ENCODE measurements at regions not wholly inside any gene's neighbourhood (a gene's known extent, or its start where the extent isn't known, plus 50 kb on each side); places are given as distances from the start of the nearest gene placed in this dataset.

DNA sequence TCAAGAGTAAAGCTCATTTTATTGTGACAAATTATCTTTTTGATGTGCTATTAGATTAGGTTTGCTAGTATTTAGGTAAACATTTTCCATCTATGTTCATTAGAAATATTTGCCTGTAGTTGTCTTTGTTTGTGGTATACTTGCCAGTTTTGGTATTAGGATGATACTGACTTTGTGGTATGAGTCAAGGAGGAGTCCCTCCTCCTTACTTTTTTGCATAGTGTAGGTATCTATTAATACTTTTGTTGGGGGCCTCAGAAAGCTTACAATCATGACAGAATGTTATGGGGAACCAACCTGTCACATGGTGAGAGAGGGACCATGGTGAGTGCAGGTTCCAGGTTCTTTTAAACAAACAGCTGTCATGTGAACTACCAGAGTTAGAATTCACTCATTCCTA is 102.1 kb downstream of the ZWINT start:
- in situ Hi-C loops (cut with MboI; ENCODE audit: low sequenced_read_pairs, unreplicated experiment) = no loop called here
- no peak for DNase-seq (ENCODE audit: low spot score)
- TF ChIP-seq, protein P1, sequence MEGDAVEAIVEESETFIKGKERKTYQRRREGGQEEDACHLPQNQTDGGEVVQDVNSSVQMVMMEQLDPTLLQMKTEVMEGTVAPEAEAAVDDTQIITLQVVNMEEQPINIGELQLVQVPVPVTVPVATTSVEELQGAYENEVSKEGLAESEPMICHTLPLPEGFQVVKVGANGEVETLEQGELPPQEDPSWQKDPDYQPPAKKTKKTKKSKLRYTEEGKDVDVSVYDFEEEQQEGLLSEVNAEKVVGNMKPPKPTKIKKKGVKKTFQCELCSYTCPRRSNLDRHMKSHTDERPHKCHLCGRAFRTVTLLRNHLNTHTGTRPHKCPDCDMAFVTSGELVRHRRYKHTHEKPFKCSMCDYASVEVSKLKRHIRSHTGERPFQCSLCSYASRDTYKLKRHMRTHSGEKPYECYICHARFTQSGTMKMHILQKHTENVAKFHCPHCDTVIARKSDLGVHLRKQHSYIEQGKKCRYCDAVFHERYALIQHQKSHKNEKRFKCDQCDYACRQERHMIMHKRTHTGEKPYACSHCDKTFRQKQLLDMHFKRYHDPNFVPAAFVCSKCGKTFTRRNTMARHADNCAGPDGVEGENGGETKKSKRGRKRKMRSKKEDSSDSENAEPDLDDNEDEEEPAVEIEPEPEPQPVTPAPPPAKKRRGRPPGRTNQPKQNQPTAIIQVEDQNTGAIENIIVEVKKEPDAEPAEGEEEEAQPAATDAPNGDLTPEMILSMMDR (IDR thresholded peaks at IDR 0.05; ENCODE audit: borderline replicate concordance, control extremely low read depth, extremely low read depth, insufficient read depth, missing control alignments) = no peak

DNA sequence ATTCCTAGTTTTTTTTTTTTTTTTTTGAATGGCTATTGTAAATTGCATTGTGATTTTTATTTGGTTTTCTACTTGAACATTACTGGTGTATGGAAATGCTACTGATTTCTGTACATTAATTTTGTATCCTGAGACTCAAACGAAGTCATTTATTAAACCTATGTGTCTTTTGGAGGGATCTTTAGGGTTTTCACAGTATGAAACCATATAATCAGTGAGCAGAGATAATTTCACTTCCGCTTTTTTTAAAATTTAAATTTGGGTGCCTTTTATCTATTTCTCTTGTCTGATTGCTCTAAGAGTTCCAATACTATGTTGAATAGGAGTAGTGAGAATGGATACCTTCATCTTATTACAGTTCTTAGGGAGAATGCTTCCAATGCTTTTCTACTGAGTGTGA is 102.7 kb downstream of the ZWINT start:
- in situ Hi-C loops (cut with MboI; ENCODE audit: low sequenced_read_pairs, unreplicated experiment) = no loop called here
- TF ChIP-seq, protein P1 (IDR thresholded peaks at IDR 0.05; ENCODE audit: borderline replicate concordance, control extremely low read depth, extremely low read depth, insufficient read depth, missing control alignments) = no peak
- no peak for DNase-seq (ENCODE audit: low spot score)

DNA sequence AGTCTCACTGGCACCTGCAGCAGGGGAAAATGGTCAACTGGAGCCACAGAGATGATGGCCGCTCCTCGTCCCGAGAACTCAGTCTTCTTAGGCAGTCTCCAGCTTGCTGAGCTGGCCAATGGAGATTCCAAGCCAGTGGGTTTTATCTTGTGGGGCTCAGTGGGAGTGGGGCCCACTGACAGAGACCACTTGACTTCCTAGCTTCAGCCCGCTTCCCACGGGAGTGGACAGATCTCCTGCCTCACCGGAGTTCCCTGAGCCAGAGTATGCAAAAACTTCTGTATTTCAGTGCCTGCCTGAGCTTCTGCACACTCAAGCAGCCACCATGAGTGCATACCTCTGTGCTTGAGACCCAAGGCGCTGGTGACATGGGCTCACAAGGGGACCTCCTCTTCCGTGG is 105.8 kb downstream of the ZWINT start:
- in situ Hi-C loops (cut with MboI; ENCODE audit: low sequenced_read_pairs, unreplicated experiment) = no loop called here
- TF ChIP-seq, protein P1 (IDR thresholded peaks at IDR 0.05; ENCODE audit: borderline replicate concordance, control extremely low read depth, extremely low read depth, insufficient read depth, missing control alignments) = no peak
- DNase-seq (ENCODE audit: low spot score) = no peak

DNA sequence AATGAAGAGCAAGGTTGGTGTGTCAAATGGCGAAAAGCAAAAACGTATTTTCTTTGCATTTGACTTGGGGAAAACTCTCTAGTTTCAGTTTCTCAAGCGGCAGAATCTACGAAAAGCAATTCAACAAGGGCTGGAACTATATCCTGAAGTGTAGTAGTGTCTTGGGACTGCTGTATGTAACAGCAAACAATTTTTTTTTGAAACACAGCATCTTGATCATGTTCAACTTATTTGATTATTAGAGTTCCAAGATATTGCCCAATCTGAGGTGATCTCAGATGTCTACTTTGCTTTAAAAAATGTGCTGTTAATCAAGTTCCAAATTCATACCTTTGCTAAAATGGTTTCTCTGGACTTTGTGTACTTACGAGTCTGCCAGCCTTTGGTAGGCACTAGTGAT is 120.6 kb downstream of the ZWINT start:
- DNase-seq (ENCODE audit: low spot score) = no peak
- in situ Hi-C loops (cut with MboI; ENCODE audit: low sequenced_read_pairs, unreplicated experiment) = no loop called here
- TF ChIP-seq, protein P1 (IDR thresholded peaks at IDR 0.05; ENCODE audit: borderline replicate concordance, control extremely low read depth, extremely low read depth, insufficient read depth, missing control alignments) = no peak

DNA sequence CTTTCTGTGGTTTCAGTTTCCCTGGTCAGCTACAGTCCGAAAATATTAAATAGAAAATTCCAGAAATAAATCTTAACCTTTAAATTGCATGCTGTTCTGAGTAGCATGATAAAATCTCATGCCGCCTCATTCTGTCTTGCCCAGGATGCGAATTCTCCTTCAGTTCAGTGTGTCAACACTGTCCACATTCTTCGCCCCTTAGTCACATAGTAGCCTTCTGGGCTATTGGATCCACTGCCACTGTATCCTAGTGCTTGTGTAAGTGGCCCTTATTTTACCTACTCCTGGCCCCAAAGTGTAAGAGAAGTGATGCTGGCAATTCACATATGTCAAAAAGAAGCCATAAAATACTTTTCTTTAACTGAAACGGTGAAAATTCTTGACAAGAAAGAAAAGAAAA is 129.6 kb downstream of the ZWINT start:
- in situ Hi-C loops (cut with MboI; ENCODE audit: low sequenced_read_pairs, unreplicated experiment) = no loop called here
- TF ChIP-seq, protein P1 (IDR thresholded peaks at IDR 0.05; ENCODE audit: borderline replicate concordance, control extremely low read depth, extremely low read depth, insufficient read depth, missing control alignments) = no peak
- no peak for DNase-seq (ENCODE audit: low spot score)

DNA sequence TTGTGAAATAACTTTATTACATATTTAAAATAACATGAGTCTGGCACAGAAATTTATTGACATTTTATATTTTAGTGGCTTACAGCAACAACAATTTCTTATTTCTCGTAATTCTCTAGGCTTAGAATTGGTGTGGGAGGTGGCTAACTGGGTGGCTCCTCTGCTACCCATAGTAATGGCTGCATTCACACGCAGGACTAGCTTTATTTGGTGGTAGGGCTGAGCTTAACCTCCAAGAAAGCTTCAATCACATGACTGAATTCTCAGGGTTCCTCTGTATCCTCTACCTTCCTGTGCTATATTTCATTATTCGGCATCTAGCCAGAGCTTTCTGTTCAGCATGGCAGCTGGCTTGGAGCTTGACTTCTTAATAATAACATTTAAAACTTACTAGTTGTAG is 138.8 kb downstream of the ZWINT start:
- in situ Hi-C loops (cut with MboI; ENCODE audit: low sequenced_read_pairs, unreplicated experiment) = no loop called here
- TF ChIP-seq, protein P1 (IDR thresholded peaks at IDR 0.05; ENCODE audit: borderline replicate concordance, control extremely low read depth, extremely low read depth, insufficient read depth, missing control alignments) = no peak
- no peak for DNase-seq (ENCODE audit: low spot score)

DNA sequence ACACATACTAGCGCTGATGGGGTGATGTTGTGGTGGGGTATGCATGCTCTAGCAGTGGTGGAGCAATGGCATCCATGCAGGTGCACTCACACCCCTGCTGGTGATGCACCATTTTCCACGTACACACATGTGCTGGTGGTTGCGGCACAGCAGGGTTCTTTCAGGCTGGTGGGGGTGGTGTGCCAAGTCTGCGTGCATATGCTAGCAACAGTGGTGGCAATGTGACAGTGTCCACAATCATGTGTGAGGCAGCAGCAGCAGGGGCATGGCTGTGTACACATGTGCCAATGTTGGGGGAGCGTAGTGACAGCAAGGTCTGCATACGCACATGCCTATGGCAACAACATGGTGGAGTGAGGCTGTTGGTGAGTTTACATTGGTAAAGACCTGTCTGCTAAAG is 148.1 kb downstream of the ZWINT start:
- TF ChIP-seq, protein P1 (IDR thresholded peaks at IDR 0.05; ENCODE audit: borderline replicate concordance, control extremely low read depth, extremely low read depth, insufficient read depth, missing control alignments) = no peak
- no peak for DNase-seq (ENCODE audit: low spot score)
- in situ Hi-C loops (cut with MboI; ENCODE audit: low sequenced_read_pairs, unreplicated experiment) = no loop called here
